ENCODE measurements at regions not wholly inside any gene's neighbourhood (a gene's known extent, or its start where the extent isn't known, plus 50 kb on each side); places are given as distances from the start of the nearest gene placed in this dataset.

- no peak for DNase-seq
These were observed 51.9 kb upstream of the PTPRS start for GRCh38 chr19:5392486-5392885.

DNA sequence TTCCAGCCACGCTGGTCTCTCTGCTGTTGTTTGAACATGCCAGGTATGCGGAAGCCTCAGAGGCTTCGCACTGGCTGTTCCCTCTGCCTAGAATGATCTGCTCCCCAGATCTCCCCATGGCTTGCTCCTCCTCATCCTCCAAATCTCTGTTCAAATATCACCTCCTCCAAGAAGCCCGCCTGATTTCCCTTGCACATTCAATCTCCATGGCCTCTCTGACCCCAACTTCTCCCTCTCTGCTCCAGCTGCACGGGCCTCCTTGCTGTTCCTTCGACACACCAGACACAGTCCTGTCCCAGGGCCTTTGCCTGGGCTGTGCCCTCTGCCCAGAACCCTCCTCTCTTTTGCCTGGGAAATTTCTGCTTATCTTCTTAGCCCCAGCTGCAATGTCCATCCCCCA lies 52.5 kb upstream of the PTPRS start:
- DNase-seq = no peak

GRCh38 chr19:5394551-5395505 lies 54.2 kb upstream of the PTPRS start:
- DNase-seq = peak in 2 of 58 donors; percentile 0 to 49

DNA sequence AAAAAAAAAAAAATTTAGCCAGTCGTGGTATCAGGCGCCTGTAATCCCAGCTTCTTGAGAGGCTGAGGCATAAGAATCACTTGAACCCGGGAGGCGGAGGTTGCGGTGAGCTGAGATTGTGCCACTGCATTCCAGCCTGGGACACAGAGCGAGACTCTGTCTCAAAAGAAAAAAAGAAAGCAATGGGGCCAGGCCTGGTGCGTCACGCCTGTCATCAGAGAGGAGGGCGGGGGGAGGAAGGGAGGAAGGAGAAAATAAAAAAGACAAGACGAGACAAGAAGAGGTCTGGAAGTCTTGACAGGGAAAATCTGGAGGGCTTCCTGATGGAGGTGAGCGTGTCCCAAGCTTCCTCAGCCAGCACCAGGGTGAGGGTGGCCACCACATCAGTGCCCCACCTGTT lies 54.9 kb upstream of the PTPRS start:
- no peak for DNase-seq

DNA sequence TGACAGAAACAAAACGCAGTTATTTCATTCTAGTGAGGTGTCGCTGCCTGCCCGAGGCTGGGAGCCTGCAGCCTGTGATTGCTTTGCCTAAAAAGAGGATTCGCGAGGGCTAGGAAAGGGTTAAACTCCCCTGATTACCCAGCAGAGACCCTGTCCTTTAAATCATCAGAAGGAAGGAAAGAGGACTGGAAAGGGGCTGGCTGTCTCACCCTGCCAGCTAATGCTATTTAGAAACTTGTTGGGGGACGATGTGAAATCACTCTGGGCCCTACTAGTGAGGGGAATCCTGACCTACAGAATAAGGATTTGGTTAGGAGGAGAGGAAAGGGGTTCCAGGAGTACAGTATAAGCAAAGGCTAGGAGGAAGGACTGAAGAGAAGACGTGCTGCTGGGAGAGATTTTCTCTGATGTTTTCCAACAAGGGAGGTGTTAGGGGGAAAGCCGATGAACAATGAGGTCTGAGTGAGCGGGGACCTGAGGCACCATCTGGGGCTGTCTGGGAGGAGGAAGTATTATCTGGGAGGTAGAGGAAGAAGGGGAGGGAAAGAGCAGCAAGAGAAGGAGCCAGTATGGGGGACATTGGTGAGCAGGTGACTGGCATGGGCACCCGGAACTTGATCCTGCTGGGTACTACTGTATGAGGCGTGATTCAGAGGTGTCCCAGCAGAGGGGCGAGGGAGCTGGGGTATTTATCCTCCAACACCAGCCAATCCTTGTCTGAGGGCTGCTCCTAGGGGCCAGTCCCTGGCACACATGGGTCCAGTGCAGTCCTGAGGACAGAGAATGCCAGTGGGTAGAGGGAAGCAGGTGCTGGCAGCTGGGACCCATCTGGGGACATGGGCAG lies 55.7 kb upstream of the PTPRS start:
- no peak for DNase-seq

GRCh38 chr19:5396963-5397362 lies 56.4 kb upstream of the PTPRS start:
- DNase-seq = no peak

DNA sequence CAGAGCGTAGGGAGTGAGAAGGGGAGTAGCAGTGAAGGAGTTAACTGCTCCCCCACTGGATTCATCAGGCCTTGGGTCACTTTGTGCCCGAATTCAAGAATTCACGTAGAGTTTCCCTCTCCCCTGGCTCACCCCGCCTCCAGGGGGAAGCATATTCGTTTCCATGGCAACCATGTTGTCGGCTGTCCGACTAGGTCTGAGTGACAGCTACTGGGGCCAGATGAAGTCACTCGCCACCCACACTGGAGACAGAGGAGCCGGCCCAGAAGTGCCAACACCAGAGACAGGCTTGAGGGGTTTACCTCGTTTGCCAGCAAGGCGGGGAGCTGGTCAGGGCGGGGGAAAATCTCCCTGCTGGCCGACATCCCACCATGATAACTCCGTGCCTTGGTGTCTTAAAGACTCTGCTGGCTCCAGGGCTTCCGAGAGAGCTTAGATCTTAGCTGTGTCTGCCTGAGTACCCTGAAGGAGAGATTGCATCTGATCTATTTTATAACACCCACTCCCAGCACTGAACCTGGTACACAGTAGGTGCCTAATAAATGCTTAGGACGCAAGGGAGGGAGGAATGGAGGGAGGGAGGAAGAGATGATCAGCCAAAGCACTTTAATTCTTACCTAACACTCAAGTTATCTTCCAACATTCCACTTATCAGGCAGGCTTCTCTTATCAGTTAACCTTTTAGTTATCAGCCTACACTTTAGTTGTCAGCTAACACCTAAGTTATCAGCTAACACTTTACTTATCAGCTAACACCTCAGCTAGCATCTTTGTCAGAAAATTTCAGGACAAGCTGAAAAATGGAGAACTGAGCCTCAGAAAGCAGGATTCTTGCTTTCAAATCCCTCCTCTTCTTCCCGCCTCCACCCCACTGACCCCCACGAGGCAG lies 57.2 kb upstream of the ZNRF4 start:
- DNase-seq = peak in 22 of 58 donors; percentile 2 to 61 (median 12)

DNA sequence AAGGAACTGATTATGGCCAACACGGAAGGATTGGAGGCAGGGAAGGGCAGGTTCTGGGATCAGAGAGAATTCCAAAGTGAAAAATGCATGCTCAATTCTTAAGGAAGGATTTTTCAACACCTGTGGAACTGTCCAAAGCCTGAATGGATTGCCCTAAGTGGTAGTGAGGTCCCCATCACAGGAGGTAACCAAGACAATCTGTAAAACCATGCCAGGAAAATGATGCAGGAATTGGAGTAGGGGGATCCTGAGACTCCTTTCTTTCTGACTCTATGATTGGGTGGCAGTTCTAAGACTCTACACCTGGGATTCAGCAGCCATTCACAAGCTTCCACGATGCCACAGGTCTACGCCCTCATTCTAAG lies 56.5 kb upstream of the ZNRF4 start:
- no peak for DNase-seq

- peak in 41 of 58 donors; percentile 0 to 54 (median 9) for DNase-seq
These were observed 51.1 kb upstream of the ZNRF4 start for GRCh38 chr19:5403968-5404640.
